GM18861 (cell line): ENCODE measurements at regions not wholly inside any gene's neighbourhood (a gene's known extent, or its start where the extent isn't known, plus 50 kb on each side); places are given as distances from the start of the nearest gene placed in this dataset.
"Not testable (repeated sequence)": the region's sequence is repeated elsewhere in the genome, so short reads cannot be mapped to it uniquely, and the experiment has no call there.

Experiments
- ATAC-seq: cut with Tn5 transposase; IDR thresholded peaks from one replicate; pipeline ENCODE4 v1.9.1; 2021; ENCODE audit not compliant: unreplicated experiment

DNA sequence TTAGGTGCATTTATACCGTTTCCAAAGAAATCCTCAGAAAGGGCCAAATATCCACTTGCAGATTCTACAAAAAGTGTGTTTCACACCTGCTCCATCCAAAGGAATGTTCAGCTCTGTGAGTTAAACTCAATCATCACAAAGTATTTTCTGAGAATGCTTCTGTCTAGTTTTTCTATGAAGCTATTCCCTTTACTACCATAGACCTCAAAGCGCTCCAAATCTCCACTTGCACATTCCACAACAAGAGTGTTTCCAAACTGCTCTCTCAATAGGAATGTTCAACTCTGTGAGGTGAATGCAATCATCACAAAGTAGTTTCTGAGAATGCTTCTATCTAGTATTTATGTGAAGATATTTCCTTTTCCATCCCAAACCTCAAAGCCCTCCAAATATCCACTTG is 412.7 kb upstream of the WSB1 start:
- ATAC-seq = not testable (repeated sequence)

DNA sequence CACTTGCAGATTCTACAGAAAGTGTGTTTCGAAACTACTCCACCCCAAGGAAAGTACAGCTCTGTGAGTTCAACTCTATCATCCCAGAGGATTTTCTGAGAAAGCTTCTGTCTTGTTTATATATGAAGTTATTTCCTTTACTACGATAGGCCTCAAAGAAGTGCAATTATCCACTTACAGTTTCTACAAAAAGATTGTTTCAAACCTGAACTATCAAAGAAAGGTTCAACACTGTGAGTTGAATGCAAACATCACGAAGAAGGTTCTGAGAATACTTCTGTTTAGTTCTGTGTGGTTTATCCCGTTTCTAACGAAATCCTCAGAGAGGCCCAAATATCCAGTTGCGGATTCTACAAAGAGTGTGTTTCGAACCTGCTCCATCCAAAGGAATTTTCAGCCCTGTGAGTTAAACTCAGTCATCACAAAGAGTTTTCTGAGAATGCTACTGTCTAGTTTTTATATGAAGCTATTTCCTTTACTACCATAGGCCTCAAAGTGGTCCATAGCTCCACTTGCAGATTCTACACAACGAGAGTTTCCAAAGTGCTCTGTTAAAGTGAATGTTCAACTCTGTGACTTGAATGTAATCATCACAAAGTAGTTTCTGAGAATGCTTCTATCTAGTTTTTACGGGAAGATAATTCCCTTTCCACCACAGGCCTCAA is 411.7 kb upstream of the WSB1 start:
- peak; percentile 38 for ATAC-seq

DNA sequence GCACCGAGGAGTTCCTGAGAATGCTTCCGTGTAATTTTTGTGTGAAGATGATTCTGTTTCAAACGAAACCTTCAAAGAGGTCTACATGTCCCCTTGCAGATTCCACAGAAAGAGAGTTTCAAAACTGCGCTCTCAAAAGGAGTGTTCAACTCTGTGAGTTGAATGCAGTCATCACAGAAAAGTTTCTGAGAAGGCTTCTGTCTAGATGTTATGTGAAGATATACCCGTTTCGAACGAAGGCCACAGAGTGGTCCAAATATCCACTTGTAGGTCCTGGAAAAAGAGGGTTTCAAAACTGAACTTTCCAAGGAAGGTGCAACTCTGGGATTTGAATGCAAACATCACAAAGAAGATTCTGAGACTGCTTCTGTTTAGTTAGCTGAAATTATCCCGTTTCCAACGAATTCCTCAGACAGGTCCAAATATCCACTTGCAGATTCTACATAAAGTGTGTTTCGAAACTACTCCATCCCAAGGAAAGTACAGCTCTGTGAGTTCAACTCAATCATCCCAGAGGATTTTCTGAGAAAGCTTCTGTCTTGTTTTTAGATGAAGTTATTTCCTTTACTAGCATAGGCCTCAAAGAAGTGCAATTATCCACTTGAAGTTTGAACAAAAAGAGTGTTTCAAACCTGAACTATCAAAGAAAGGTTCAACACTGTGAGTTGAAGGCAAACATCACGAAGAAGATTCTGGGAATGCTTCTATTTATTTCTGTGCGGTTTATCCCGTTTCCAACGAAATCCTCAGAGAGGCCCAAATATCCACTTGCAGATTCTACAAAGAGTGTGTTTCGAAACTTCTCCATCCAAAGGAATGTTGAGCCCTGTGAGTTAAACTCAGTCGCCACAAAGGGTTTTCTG is 409.8 kb upstream of the WSB1 start:
- ATAC-seq = not testable (repeated sequence)

DNA sequence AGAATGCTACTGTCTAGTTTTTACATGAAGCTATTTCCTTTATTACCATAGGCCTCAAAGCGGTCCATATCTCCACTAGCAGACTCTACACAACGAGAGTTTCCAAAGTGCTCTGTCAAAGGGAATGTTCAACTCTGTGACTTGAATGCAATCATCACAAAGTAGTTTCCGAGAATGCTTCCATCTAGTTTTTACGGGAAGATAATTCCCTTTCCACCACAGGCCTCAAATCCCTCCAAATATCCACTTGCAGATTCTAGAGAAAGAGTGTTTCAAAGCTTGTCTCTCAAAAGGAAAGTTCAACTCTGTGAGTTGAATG is 409.2 kb upstream of the WSB1 start:
- ATAC-seq = not testable (repeated sequence)

DNA sequence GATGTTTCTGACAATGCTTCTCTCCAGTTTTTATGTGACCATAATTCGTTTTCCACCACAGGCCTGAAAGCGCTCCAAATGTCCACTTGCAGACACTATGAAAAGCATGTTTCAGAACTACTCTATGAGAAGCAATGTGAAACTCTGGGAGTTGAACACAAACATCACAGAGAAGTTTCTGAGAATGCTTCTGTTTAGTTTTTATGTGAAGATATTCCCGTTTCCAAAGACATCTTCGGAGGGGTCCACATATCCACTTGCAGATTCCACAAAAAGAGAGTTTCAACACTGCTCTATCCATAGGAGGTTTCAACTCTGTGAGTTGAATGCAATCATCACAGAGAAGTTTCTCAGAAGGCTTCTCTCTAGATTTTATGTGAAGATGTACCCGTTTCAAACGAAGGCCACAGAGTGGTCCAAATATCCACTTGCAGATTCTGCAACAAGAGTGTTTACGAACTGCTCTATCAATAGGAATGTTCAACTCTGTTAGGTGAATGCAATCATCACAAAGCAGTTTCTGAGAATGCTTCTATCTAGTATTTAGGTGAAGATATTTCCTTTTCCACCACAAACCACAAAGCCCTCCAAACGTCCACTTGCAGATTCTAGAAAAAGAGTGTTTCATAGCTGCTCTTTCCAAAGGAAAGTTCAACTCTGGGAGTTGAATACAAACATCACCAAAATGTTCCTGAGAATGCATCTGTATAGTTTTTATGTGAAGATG is 408.5 kb upstream of the WSB1 start:
- ATAC-seq = peak; percentile 34
